Trophoblast cell (in vitro differentiated cells and primary cell): ENCODE measurements at regions not wholly inside any gene's neighbourhood (a gene's known extent, or its start where the extent isn't known, plus 50 kb on each side); places are given as distances from the start of the nearest gene placed in this dataset.

ENCODE experiments used
- DNase-seq, 2 donors: peaks; one replicate each; pipeline ENCODE4 v3.0.0-alpha.2; 2016
- H2AFZ ChIP-seq: 2 replicates; pipeline ENCODE4 v1.6.1; 2013; ENCODE audit warnings: low read length, moderate library complexity, mild to moderate bottlenecking; ENCODE audit not compliant: insufficient read depth, poor library complexity
- H2AK5ac ChIP-seq: 2 replicates; pipeline ENCODE4 v1.6.1; 2013; ENCODE audit warnings: mild to moderate bottlenecking, low read length
- H2BK120ac ChIP-seq: 2 replicates; pipeline ENCODE4 v1.6.1; 2013; ENCODE audit warnings: low read length, mild to moderate bottlenecking, moderate library complexity; ENCODE audit not compliant: insufficient read depth, poor library complexity
- H2BK12ac ChIP-seq: 2 replicates; pipeline ENCODE4 v1.6.1; 2013; ENCODE audit warnings: mild to moderate bottlenecking, low read length, moderate library complexity
- H2BK5ac ChIP-seq: 2 replicates; pipeline ENCODE4 v1.6.1; 2013; ENCODE audit warnings: low read length, low read depth, moderate library complexity, mild to moderate bottlenecking; ENCODE audit not compliant: poor library complexity
- H3K14ac ChIP-seq: 2 replicates; pipeline ENCODE4 v1.6.1; 2013; ENCODE audit warnings: mild to moderate bottlenecking, low read length
- H3K18ac ChIP-seq: 2 replicates; pipeline ENCODE4 v1.6.1; 2013; ENCODE audit warnings: mild to moderate bottlenecking, low read length
- H3K23ac ChIP-seq: 2 replicates; pipeline ENCODE4 v1.6.1; 2013; ENCODE audit warnings: low read length
- H3K27ac ChIP-seq: 2 replicates; pipeline ENCODE4 v1.5.1; 2013; ENCODE audit warnings: low read depth, mild to moderate bottlenecking, inconsistent platforms, low read length, moderate library complexity
- H3K27me3 ChIP-seq: 2 replicates; pipeline ENCODE4 v1.6.1; 2013; ENCODE audit warnings: inconsistent platforms, mild to moderate bottlenecking, low read length, moderate library complexity; ENCODE audit not compliant: insufficient read depth
- H3K36me3 ChIP-seq, 2 experiments: 1 replicate in 1 of 2; 2 replicates in 1 of 2; pipeline ENCODE4 v1.6.1; 2013; ENCODE audit warnings: low read length in 2 of 2, mild to moderate bottlenecking in 2 of 2, moderate library complexity in 1 of 2; ENCODE audit not compliant: insufficient read depth in 2 of 2, control insufficient read depth in 1 of 2
- H3K4ac ChIP-seq: 2 replicates; pipeline ENCODE4 v1.6.1; 2013; ENCODE audit warnings: low read depth, mild to moderate bottlenecking, low read length, moderate library complexity
- H3K4me1 ChIP-seq, 2 experiments: 1 replicate in 1 of 2; 2 replicates in 1 of 2; pipeline ENCODE4 v1.6.1; 2013; ENCODE audit warnings: low read length in 2 of 2, mild to moderate bottlenecking in 2 of 2, moderate library complexity in 1 of 2; ENCODE audit not compliant: insufficient read depth in 2 of 2, control insufficient read depth in 1 of 2
- H3K4me2 ChIP-seq: 2 replicates; pipeline ENCODE4 v1.6.1; 2013; ENCODE audit warnings: inconsistent platforms, mild to moderate bottlenecking, low read length, moderate library complexity
- H3K4me3 ChIP-seq: 2 replicates; pipeline ENCODE4 v1.5.1; 2013; ENCODE audit warnings: mild to moderate bottlenecking, low read depth, low read length, inconsistent platforms
- H3K79me1 ChIP-seq: one replicate; pipeline ENCODE4 v1.6.1; 2013; ENCODE audit warnings: low read length
- H3K79me2 ChIP-seq: 2 replicates; pipeline ENCODE4 v1.6.1; 2013; ENCODE audit warnings: low read length, mild to moderate bottlenecking; ENCODE audit not compliant: control insufficient read depth, insufficient read depth, poor library complexity
- H3K9ac ChIP-seq: 2 replicates; pipeline ENCODE4 v1.6.1; 2013; ENCODE audit warnings: mild to moderate bottlenecking, low read length
- H3K9me3 ChIP-seq: 2 replicates; pipeline ENCODE4 v1.6.1; 2013; ENCODE audit warnings: low read depth, mild to moderate bottlenecking, control low read depth, inconsistent platforms, low read length; ENCODE audit not compliant: insufficient read depth
- H4K12ac ChIP-seq: 2 replicates; pipeline ENCODE4 v1.6.1; 2013; ENCODE audit warnings: low read depth, mild to moderate bottlenecking, low read length, moderate library complexity
- H4K8ac ChIP-seq: 2 replicates; pipeline ENCODE4 v1.6.1; 2013; ENCODE audit warnings: low read depth, mild to moderate bottlenecking, low read length, moderate library complexity
- H4K91ac ChIP-seq: one replicate; pipeline ENCODE4 v1.6.1; 2013; ENCODE audit warnings: low read depth, mild to moderate bottlenecking, low read length, moderate library complexity
- WGBS: extraction: QIAGEN DNeasy Blood & Tissue Kit; methylation state at CpG from one replicate; pipeline ENCODE4 v1.1.7; 2013; ENCODE audit warnings: missing lambda C conversion rate; ENCODE audit not compliant: insufficient read length, insufficient coverage; ENCODE audit errors: extremely low coverage; 5-methylcytosine and 5-hydroxymethylcytosine counted together

DNA sequence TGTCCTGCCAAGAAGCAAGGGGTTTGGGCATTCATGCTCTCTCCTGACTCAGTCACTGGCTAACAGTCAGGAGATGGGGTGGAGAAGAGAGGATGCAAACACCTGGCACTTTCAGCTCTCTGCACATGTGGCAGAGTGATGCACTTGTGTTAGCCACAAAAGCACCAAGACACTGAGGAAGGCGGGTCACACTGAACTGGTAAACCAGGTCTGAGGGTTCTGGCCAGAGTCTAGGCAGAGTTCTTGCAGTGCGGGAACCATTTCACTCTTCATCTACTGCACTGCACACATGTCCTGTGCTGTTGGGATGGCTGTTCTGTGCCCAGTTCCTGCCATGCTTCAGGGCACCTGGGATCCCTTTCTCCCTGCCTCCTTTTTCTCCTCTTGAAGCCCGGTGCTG lies 157.1 kb upstream of the GDNF start:
- no peak overlapping the region for H4K8ac ChIP-seq
- no peak overlapping the region for H4K91ac ChIP-seq
- no peaks in the 10 kb centered on the region for H3K9me3 ChIP-seq
- no peak overlapping the region for H3K9ac ChIP-seq
- no peak overlapping the region for H3K4ac ChIP-seq
- H3K14ac ChIP-seq: no peak overlapping the region
- H2AK5ac ChIP-seq: no peak overlapping the region
- no peak overlapping the region for H3K4me2 ChIP-seq
- no peaks in the 10 kb centered on the region for H3K27me3 ChIP-seq
- no peak overlapping the region for H4K12ac ChIP-seq
- no CpG with 5 or more reads among the region's 3 CpGs for WGBS
- H3K79me1 ChIP-seq: no peaks in the 10 kb centered on the region
- DNase-seq: no peak
- no peak overlapping the region for H2BK5ac ChIP-seq
- H3K23ac ChIP-seq: no peak overlapping the region
- H3K4me3 ChIP-seq: no peak overlapping the region
- peaks cover under 1 to 1% of the 10 kb centered on the region in 2 experiments for H3K4me1 ChIP-seq
- H2BK120ac ChIP-seq: no peak overlapping the region
- H2BK12ac ChIP-seq: no peak overlapping the region
- H3K36me3 ChIP-seq: no peaks in the 10 kb centered on the region
- H2AFZ ChIP-seq: no peak overlapping the region
- no peak overlapping the region for H3K18ac ChIP-seq
- no peak overlapping the region for H3K27ac ChIP-seq
- no peaks in the 10 kb centered on the region for H3K79me2 ChIP-seq

DNA sequence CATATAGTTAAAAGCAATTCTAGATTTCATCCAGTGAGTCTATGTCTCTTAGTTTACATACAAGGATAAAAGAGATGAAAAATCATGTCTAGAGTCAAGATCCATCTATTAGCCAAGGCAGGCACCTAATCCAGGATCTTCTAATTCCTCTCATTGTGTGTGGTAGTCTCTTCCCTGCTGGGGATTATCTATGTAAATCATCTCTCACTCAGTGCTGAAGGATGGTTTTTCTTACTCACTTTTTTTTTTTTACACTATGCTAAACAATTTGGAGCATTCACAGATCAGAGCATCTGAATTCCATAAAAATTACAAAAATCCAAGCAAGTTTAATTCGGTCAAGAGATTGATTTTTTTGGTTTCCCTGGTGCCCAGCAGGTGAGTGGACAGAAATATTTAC lies 154.9 kb upstream of the GDNF start:
- no peak overlapping the region for H2AFZ ChIP-seq
- no peak overlapping the region for H3K14ac ChIP-seq
- no peak overlapping the region for H3K27ac ChIP-seq
- no peaks in the 10 kb centered on the region for H3K36me3 ChIP-seq
- H3K27me3 ChIP-seq: no peaks in the 10 kb centered on the region
- no CpG with 5 or more reads among the region's 1 CpG for WGBS
- no peak overlapping the region for H4K91ac ChIP-seq
- no peaks in the 10 kb centered on the region for H3K79me2 ChIP-seq
- H3K4ac ChIP-seq: no peak overlapping the region
- H4K8ac ChIP-seq: no peak overlapping the region
- H4K12ac ChIP-seq: no peak overlapping the region
- no peak overlapping the region for H3K23ac ChIP-seq
- H2BK12ac ChIP-seq: no peak overlapping the region
- no peak overlapping the region for H2BK120ac ChIP-seq
- no peak for DNase-seq
- no peaks in the 10 kb centered on the region for H3K79me1 ChIP-seq
- no peak overlapping the region for H2BK5ac ChIP-seq
- H3K9ac ChIP-seq: no peak overlapping the region
- H3K4me3 ChIP-seq: no peak overlapping the region
- no peak overlapping the region for H3K18ac ChIP-seq
- no peak overlapping the region for H3K4me2 ChIP-seq
- no peaks in the 10 kb centered on the region for H3K9me3 ChIP-seq
- no peak overlapping the region for H2AK5ac ChIP-seq
- H3K4me1 ChIP-seq: peaks cover 5 to 8% of the 10 kb centered on the region in 2 experiments

GRCh38 chr5:37991301-37992299 lies 151.8 kb upstream of the GDNF start:
- Histone ChIP-seq H4K91ac (no peak overlapping the region), H3K79me1 (no peaks in the 10 kb centered on the region), H3K79me2 (no peaks in the 10 kb centered on the region), H3K36me3 (no peaks in the 10 kb centered on the region), H3K23ac (no peak overlapping the region), H2BK12ac (no peak overlapping the region), H2BK5ac (no peak overlapping the region), H3K27me3 (no peaks in the 10 kb centered on the region), H2BK120ac (no peak overlapping the region), H4K8ac (no peak overlapping the region), H2AFZ (no peak overlapping the region), H3K18ac (no peak overlapping the region), H4K12ac (no peak overlapping the region), H3K14ac (no peak overlapping the region), H3K9me3 (no peaks in the 10 kb centered on the region), H3K9ac (no peak overlapping the region), H3K4me1 (peaks cover 5 to 8% of the 10 kb centered on the region in 2 experiments), H3K4me2 (no peak overlapping the region), H2AK5ac (no peak overlapping the region), H3K4me3 (no peak overlapping the region), H3K27ac (no peak overlapping the region), H3K4ac (no peak overlapping the region)
- WGBS: no CpG with 5 or more reads among the region's 10 CpGs
- no peak for DNase-seq

- 94% methylated on average over 1 of the region's 1 CpG for WGBS
- Histone ChIP-seq H3K4me3 (no peak overlapping the region), H3K79me2 (no peaks in the 10 kb centered on the region), H3K23ac (no peak overlapping the region), H2AK5ac (no peak overlapping the region), H4K8ac (no peak overlapping the region), H3K4ac (no peak overlapping the region), H2BK12ac (no peak overlapping the region), H3K36me3 (no peaks in the 10 kb centered on the region), H3K27me3 (no peaks in the 10 kb centered on the region), H3K4me1 (peaks cover 5 to 8% of the 10 kb centered on the region in 2 experiments), H2AFZ (no peak overlapping the region), H3K18ac (no peak overlapping the region), H3K4me2 (no peak overlapping the region), H3K9me3 (no peaks in the 10 kb centered on the region), H2BK5ac (no peak overlapping the region), H4K12ac (no peak overlapping the region), H3K79me1 (no peaks in the 10 kb centered on the region), H3K14ac (no peak overlapping the region), H2BK120ac (no peak overlapping the region), H3K27ac (no peak overlapping the region), H3K9ac (no peak overlapping the region), H4K91ac (no peak overlapping the region)
- DNase-seq: no peak
Observed at GRCh38 chr5:37989884-37990283, 150.0 kb upstream of the GDNF start.
